HFF-Myc (cell line): ENCODE measurements at regions not wholly inside any gene's neighbourhood (a gene's known extent, or its start where the extent isn't known, plus 50 kb on each side); places are given as distances from the start of the nearest gene placed in this dataset.
A peak's percentile ranks its signal among the peaks of the same experiment; 100 is the strongest.
"Not testable (repeated sequence)": the region's sequence is repeated elsewhere in the genome, so short reads cannot be mapped to it uniquely, and the experiment has no call there.

Experiments used
- DNase-seq: peaks from one replicate; pipeline ENCODE4 v3.0.0-alpha.2; 2011; ENCODE audit warnings: low read depth; ENCODE audit errors: extremely low read depth
- H3K4me3 ChIP-seq: replicated peaks from 2 replicates; pipeline ENCODE4 v1.5.1; 2011; ENCODE audit warnings: low read depth, mild to moderate bottlenecking, control low read depth, low read length
- CTCF ChIP-seq: IDR thresholded peaks from 2 replicates; pipeline ENCODE4 v1.5.1; 2012; ENCODE audit warnings: mild to moderate bottlenecking, low read depth, low read length, control low read depth; ENCODE audit errors: missing control alignments

DNA sequence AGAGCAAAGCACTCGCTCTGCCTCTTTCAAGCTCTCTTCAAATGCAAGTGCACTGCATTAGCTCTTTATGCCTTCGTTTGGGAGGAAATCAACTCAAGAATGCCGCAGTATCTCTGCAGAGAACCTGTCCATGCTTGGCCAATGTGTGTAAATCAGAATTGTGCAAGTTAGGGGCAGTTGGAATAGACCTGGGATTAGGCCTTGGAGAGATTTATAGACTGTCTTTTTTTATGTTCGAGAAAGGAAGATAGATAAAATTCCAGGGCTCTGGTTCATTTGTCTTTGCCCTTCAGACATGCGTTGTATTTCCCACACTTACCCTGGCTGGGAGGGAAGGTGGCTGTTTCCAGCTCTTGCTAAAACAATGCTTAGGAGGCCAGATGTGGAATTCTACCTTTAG, 163.7 kb downstream of the MOBP start:
- H3K4me3 ChIP-seq = no peak overlapping the region
- no peak for TF ChIP-seq CTCF
- no peak for DNase-seq

DNA sequence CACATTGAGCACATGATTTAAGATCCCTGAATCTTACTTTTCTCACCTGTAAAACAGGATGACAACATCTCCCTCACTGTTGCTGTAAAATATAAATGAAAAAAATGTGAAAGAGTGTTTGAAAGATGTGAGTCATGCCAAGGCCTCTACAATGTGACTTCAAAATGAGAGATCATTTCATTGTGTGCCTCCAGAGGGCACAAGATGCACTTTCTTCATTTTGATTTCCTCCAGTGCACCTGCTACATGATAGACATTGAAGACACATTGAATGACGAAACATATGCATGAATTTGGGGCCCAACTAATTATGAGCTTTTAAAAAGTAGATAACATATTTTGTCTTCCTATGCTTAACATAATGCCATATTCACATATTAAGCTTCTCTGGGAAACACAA, 170.3 kb downstream of the MOBP start:
- peak; percentile 17 for TF ChIP-seq CTCF
- H3K4me3 ChIP-seq = no peak overlapping the region
- DNase-seq = peak; percentile 14

DNA sequence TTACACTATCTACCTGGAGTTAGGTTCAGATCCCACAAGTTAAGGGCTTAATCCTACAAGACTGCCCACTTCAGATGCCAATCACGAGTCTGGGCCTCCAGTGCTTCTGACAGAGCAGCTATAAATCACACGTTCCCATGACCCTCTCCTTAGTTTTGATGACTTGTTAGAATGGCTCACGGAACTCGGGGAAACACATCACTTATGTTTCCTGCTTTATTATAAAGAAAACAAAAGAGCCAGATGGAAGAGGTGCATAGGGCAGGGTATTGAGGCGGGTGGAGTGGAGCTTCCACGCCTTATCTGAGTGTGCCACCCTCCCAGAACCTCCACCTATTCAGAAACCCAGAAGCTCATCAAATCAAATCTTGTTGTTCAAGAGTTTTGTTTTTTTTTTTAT, 170.8 kb downstream of the MOBP start:
- no peak for DNase-seq

GRCh38 chr3:39639344-39640236, 169.8 kb upstream of the MYRIP start:
- no peak for TF ChIP-seq CTCF
- no peak overlapping the region for H3K4me3 ChIP-seq
- DNase-seq = peak; percentile 72

More for the DNA sequence above, 170.8 kb downstream of the MOBP start:
- no peak overlapping the region for H3K4me3 ChIP-seq
- no peak for TF ChIP-seq CTCF

DNA sequence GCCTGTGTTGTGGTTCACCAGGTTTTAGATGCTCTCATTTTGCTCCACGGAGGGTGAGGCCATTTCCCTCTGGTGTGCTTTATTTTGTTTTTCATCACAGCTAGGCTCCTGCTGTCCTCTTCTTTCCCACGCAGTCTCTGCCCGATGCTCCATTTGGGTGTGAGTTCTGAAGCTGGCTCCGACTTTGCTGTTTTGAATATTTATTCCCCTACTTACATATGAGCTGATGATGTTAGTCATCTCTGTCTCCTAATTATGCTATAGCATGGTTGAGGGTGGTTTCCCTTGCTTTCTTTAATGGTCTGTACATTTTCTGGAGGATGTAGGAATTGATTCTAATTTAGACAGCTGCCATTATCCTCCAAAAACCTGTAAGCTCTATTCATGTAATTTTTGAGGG, 168.1 kb upstream of the MYRIP start:
- DNase-seq = no peak
- TF ChIP-seq CTCF = no peak

GRCh38 chr3:39644176-39644575, 165.2 kb upstream of the MYRIP start:
- peak; percentile 48 for DNase-seq
- H3K4me3 ChIP-seq = no peak overlapping the region
- TF ChIP-seq CTCF = no peak

More for the DNA sequence above, 168.1 kb upstream of the MYRIP start:
- no peak overlapping the region for H3K4me3 ChIP-seq

DNA sequence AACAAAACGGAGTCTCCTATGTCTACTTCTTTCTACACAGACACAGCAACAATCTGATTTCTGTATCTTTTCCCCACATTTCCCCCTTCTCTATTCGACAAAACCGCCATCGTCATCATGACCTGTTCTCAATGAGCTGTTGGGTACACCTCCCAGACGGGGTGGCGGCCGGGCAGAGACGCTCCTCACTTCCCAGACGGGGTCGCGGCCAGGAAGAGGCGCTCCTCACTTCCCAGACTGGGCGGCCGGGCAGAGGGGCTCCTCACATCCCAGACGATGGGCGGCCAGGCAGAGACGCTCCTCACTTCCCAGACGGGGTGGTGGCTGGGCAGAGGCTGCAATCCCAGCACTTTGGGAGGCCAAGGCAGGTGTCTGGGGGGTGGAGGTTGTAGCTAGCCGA, 158.2 kb upstream of the MYRIP start:
- not testable (repeated sequence) for H3K4me3 ChIP-seq, DNase-seq
